ENCODE measurements at regions not wholly inside any gene's neighbourhood (a gene's known extent, or its start where the extent isn't known, plus 50 kb on each side); places are given as distances from the start of the nearest gene placed in this dataset.
"Not testable (repeated sequence)": the region's sequence is repeated elsewhere in the genome, so short reads cannot be mapped to it uniquely, and the experiment has no call there.

- no peak for DNase-seq (ENCODE audit: low spot score)
Observed at GRCh38 chr12:89289720-89290119, 62.6 kb downstream of the DUSP6 start.

GRCh38 chr12:89288959-89289358 is 63.3 kb downstream of the DUSP6 start:
- DNase-seq (ENCODE audit: low spot score) = no peak

DNA sequence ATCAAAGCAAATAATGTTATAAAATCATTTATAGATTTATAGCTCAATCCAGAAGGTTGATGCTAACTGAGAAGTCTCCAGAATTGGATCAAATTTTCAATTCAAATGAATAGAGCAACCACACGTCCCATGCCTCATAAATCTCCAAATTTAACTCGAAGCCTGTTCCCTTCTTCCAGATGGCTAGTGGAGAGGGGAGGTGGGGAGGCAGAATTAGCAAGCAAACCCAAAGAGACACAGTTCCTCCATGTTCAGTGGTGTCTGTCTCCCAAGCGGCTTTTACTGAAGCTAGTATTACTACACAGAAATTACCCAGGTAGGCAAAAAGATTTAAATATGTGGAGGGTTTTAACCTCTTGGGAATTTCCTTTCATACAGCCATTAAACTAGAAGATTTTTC is 65.8 kb downstream of the DUSP6 start:
- DNase-seq (ENCODE audit: low spot score) = no peak

DNA sequence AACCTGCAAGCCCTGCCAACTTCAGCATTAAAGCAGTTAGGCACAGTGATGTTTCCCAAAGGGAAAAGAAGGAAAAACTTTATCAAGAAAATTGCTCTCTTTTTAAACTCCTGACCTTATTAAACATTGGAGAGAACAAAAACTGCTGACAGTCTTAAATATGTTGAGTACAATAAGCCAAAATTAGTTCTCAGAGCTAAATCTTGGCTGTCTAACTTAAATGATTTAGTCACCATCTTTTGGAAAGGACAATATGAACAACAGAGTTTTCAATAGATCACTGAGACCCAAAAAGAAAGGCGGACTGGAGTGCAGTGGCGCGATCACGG is 70.8 kb downstream of the DUSP6 start:
- DNase-seq (ENCODE audit: low spot score) = no peak

- no peak for DNase-seq (ENCODE audit: low spot score)
Observed at GRCh38 chr12:89280833-89281538, 71.3 kb downstream of the DUSP6 start.

GRCh38 chr12:89279499-89279898 is 72.8 kb downstream of the DUSP6 start:
- DNase-seq (ENCODE audit: low spot score) = no peak

- no peak for DNase-seq (ENCODE audit: low spot score)
Observed at GRCh38 chr12:89278862-89279261, 73.4 kb downstream of the DUSP6 start.

DNA sequence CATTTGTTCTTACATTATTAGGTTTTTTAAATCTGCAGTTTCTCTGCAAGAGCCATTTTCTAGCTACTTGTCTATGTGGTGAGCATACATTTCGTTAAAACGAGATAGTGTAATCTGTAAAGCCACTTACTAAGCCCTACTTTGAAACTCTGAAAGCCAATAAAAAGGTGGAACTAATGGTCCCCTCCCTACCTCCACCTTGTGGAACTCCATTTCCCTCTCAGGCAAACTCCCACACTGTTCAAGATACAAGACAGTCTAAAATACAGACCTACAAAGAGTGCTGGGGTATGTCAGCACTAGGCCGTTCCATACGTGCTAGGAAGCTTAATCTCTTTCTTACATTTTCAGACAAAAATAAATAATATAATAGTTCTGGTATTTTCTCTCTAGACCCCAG is 74.1 kb downstream of the DUSP6 start:
- no peak for DNase-seq (ENCODE audit: low spot score)

DNA sequence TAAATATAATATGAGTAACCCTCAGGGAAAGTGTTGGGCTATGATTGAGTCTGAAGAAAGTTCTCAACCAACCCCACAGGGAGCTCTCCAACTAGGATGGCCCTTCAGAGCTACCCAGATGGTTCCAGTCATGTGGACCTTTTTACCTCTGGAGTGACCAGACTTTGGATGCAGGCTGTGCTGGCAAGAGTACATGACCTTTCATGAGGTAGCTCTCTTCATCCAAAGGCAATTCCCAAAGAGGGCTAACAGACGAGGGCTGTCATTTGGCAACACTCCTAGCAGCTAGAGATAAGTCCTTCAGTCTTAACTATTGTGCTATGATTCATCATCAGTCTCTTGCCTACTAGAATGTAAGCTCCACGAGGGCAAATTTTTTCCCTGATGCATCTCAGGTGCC is 75.4 kb downstream of the DUSP6 start:
- DNase-seq (ENCODE audit: low spot score) = no peak

GRCh38 chr12:89273525-89273924 is 78.8 kb downstream of the DUSP6 start:
- no peak for DNase-seq (ENCODE audit: low spot score)

GRCh38 chr12:89270548-89270947 is 81.8 kb downstream of the DUSP6 start:
- DNase-seq (ENCODE audit: low spot score) = no peak

DNA sequence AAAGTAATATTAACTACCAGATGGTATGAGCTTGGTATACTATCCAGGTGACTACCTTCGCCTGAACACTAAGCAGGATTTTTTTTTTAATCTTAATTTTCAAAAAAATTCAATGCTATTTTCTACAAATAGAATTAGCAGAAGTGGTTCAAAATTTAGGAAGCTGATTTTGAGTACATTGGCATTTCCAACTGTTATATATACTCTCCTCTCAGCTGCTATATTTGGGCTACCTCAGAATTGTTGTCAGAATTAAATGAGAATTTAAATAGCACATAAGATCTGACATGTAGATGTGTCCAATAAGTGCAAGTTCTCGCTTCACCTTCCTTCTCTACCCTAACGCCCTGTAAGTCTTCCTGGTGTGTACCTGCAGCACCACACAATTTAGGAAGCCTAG is 83.1 kb downstream of the DUSP6 start:
- no peak for DNase-seq (ENCODE audit: low spot score)

DNA sequence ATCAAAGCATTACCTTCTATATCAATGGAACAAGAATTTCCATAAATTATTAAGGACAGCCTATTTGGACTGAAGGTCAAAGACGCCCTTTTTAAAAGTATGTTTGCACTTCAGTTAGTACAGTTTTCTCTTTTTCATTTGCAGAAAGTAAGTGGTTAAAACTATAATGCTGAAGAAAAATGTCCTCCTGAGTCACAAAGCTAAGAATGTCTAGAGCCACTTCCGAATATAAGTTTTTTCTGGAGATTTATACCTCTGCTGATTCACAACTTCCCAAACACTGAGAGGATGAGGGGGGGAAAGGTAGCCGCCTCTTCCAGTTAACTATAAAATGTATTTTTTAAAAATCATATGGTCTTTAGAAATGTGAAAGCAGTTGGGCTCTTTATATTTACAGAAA is 84.9 kb downstream of the DUSP6 start:
- DNase-seq (ENCODE audit: low spot score) = no peak

DNA sequence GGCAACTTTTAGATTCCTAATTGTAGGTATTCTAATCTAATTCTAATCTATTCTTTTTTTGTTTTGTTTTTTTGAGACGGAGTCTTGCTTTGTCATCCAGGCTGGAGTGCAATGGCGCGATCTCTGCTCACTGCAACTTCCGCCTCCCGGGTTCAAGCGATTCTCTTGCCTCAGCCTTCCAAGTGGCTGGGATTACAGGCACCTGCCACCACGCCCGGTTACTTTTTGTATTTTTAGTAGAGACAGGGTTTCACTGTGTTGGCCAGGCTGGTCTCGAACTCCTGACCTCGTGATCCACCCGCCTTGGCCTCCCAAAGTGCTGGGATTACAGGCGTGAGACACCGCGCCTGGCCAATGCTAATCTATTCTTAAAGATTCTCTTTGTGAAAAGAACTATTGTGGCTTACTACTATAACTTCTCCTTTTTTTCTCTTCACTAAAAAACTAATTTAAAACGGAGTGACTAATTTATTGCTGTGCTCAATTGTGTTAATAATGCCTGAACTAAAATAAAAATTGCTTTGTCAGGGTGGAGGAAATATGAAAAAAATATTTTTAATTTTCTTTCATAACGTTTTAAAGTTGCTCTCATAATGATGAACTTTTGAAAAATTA is 85.6 kb downstream of the DUSP6 start:
- not testable (repeated sequence) for DNase-seq (ENCODE audit: low spot score)

- no peak for DNase-seq (ENCODE audit: low spot score)
Observed at GRCh38 chr12:89264837-89265236, 87.5 kb downstream of the DUSP6 start.

DNA sequence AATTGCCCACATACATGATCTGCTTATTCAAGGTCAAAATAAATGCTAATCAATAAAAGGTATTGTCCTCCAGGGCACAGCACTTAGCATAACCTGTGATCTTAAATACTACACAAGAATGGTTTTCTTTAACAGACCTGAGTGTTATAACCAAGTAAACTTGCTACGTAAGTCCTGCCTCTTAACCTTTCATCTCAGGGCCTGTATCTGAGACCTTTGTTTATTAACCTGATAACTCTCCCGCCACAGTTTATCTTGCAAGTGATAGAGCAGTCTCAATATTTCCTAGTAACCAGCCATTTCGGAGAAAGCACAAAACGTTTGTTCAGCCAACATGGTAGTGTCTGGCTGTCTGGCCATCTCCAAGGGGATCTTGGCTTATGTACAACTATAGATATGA is 88.4 kb downstream of the DUSP6 start:
- no peak for DNase-seq (ENCODE audit: low spot score)

DNA sequence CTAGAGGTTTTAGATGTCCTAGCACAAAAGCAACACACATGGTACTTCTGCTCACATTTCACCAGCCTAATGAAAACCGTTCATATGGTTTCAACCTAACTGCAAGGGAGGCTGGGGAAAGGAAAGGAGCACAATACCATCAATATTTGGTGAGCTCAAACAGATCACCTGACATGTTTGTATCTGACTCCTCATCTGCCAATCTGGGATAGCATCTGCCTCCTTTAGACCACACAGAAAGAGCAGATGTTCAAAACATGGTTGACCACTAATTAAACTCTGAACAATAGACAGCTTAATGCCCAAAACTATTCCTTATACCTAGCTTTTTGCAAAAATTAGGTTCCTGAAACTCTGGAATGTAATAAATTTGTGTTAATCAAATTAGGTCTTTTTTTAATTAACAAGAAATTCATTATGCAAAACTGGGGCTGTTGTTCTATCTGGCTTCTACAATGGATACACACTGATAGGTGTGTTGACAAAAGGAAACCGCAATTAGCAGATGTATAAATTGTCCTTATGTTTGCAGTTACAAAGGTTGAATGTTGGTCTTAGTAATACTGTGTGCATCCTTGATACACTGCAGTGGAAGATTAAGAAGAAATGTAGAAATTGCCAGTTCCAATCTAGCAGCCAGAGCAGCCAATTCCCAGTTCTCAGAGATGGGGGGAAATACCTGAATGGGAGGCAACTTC is 89.3 kb downstream of the DUSP6 start:
- no peak for DNase-seq (ENCODE audit: low spot score)

- DNase-seq (ENCODE audit: low spot score) = no peak
Observed at GRCh38 chr12:89261982-89262381, 90.3 kb downstream of the DUSP6 start.

- no peak for DNase-seq (ENCODE audit: low spot score)
Observed at GRCh38 chr12:89260841-89261637, 91.3 kb downstream of the DUSP6 start.

DNA sequence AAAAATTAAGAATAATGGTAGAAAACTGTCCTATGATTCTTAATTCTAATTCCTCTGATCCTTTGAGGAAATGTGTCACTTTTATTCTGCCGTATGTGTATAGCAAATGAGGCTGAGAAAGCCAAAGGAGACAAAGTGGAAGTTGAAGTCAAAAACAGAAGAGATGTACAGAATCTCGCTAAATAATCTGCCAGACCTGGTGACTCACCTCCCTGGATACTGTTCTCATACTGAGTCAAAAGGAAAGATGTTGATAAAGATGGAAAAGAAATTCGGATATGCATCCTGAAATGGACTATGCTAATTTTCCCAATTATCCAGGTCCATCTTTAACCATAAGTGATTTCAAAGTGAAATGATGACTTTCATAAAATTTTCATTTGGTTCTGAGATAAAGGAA is 92.5 kb downstream of the DUSP6 start:
- DNase-seq (ENCODE audit: low spot score) = no peak

DNA sequence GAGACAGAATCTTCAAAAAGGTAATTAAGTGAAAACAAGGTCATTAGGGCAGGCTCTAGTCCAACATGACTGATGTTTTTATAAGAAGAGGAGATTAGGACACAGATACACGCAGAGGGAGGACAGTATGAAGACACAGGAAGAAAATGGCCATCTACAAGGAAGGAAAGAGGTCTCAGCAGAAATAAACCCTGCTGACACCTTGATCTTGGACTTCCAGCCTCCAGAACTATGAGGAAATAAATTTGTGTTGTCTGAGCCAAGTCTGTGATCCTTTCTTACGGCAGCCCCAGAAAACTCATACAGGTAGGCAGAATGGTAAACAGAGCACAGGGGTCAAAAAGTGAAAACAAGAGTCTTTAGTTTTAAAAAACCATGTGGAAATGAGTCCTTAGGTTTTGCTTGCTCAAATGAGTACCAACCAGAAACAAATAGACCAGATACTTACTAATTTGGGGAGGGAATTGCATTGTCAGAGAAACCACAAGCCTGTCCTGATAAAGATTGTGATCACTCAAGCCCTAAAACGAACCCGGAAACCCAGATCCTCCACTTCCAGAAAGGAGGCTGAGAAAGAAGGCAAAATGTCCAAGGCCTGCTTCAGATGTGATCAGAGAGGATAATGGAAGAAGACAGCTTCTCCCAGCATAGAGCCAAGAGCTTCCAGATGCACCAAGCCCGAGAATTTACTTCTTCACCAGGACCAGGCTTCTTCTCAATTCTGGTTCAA is 93.9 kb downstream of the DUSP6 start:
- DNase-seq (ENCODE audit: low spot score) = no peak

- DNase-seq (ENCODE audit: low spot score) = no peak
Observed at GRCh38 chr12:89257340-89257739, 95.0 kb downstream of the DUSP6 start.

Measured in germinal center (tissue), 1 donor.